Choroid plexus epithelial cell (primary cell): ENCODE measurements at regions not wholly inside any gene's neighbourhood (a gene's known extent, or its start where the extent isn't known, plus 50 kb on each side); places are given as distances from the start of the nearest gene placed in this dataset.

Source experiments
- DNase-seq: peaks from one replicate; pipeline ENCODE4 v3.0.0-alpha.2; 2010; ENCODE audit warnings: low read depth
- H3K4me3 ChIP-seq: 2 replicates; pipeline ENCODE4 v1.5.1; 2011; ENCODE audit warnings: low read depth, mild to moderate bottlenecking, control low read depth, low read length, moderate library complexity
- TF ChIP-seq, protein P1 (sequence below): conservative IDR thresholded peaks from 2 replicates; pipeline ENCODE4 v1.5.1; 2011; ENCODE audit warnings: low read depth, mild to moderate bottlenecking, control low read depth, inconsistent platforms, low read length, moderate library complexity

GRCh38 chr6:14707276-14707675, 538.6 kb upstream of the JARID2 start:
- TF ChIP-seq, protein P1, sequence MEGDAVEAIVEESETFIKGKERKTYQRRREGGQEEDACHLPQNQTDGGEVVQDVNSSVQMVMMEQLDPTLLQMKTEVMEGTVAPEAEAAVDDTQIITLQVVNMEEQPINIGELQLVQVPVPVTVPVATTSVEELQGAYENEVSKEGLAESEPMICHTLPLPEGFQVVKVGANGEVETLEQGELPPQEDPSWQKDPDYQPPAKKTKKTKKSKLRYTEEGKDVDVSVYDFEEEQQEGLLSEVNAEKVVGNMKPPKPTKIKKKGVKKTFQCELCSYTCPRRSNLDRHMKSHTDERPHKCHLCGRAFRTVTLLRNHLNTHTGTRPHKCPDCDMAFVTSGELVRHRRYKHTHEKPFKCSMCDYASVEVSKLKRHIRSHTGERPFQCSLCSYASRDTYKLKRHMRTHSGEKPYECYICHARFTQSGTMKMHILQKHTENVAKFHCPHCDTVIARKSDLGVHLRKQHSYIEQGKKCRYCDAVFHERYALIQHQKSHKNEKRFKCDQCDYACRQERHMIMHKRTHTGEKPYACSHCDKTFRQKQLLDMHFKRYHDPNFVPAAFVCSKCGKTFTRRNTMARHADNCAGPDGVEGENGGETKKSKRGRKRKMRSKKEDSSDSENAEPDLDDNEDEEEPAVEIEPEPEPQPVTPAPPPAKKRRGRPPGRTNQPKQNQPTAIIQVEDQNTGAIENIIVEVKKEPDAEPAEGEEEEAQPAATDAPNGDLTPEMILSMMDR, result no peak
- no peak for DNase-seq
- no peak overlapping the region for H3K4me3 ChIP-seq

GRCh38 chr6:14707971-14708465, 537.9 kb upstream of the JARID2 start:
- H3K4me3 ChIP-seq, result no peak overlapping the region
- TF ChIP-seq, protein P1, result no peak
- no peak for DNase-seq

- DNase-seq, result no peak
- TF ChIP-seq, protein P1, result no peak
- no peak overlapping the region for H3K4me3 ChIP-seq
Measured at GRCh38 chr6:14709066-14709670, 536.7 kb upstream of the JARID2 start.

- no peak overlapping the region for H3K4me3 ChIP-seq
- no peak for DNase-seq
- TF ChIP-seq, protein P1, result no peak
Measured at GRCh38 chr6:14709900-14710299, 536.0 kb upstream of the JARID2 start.

- no peak overlapping the region for H3K4me3 ChIP-seq
- DNase-seq, result no peak
- TF ChIP-seq, protein P1, result no peak
Measured at GRCh38 chr6:14710421-14710820, 535.4 kb upstream of the JARID2 start.

DNA sequence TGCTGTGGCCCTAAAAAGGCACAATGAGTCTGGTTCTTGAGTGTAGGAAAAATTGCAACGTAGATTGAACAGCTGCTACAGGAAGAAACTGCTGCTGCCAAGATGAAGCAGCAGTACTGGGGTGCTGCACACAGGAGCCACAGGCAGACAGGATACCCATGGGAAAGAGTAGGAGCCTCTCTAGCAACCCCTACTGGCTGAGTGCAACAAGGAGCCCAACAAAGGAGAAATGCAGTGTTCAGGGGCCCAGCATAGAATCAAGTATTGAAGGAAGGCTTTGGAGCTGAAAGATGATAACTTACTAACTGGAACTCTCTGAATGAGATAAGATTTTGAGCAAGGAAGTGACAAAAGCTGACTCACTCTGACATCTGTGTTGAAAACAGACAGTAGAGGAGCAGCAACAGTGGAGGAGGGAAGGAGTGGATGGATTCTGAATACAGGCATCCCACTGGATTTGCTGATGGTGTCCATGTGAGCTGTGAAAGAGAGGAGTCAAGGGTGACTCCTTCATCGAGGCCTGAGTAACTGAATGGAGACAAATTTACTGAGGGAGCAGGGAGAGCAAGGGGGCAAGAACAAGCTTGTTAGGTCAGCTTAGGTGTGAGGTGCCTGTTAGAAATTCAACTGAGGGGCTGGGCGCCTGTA, 534.7 kb upstream of the JARID2 start:
- TF ChIP-seq, protein P1, result peak; percentile 92
- H3K4me3 ChIP-seq, result no peak overlapping the region
- peak; percentile 91 for DNase-seq
